PC-3 (cell line): ENCODE measurements at regions not wholly inside any gene's neighbourhood (a gene's known extent, or its start where the extent isn't known, plus 50 kb on each side); places are given as distances from the start of the nearest gene placed in this dataset.

Experiments
- ATAC-seq: fragments of 200-7000 bp; cut with Tn5 transposase; 2 replicates; pipeline ENCODE4 v1.9.1; 2020; ENCODE audit warnings: mild to moderate bottlenecking, moderate library complexity
- BruUV-seq: library from RNA; stranded (reverse); fragments of 400-500 nt; replicated peaks from 2 replicates; lab custom pipeline; 2021; lab: Mats Ljungman, UMichigan
- CTCF ChIA-PET: fragments of 300-600 bp; sonication (Branson Sonifier 250); formaldehyde crosslinking; loops from one replicate; lab custom pipeline; 2022; ENCODE audit warnings: antibody characterized with exemption; lab: Charles Lee
- POLR2A ChIA-PET: fragments of 300-600 bp; sonication (Branson Sonifier 250); formaldehyde crosslinking; loops from one replicate; lab custom pipeline; 2022; ENCODE audit warnings: antibody characterized with exemption; ENCODE audit not compliant: unreplicated experiment; lab: Charles Lee
- DNase-seq: peaks from one replicate; pipeline ENCODE4 v3.0.0-alpha.2; 2015
- H2AFZ ChIP-seq: fragments of 300-600 bp; sonication (generic); 2 replicates; pipeline ENCODE4 v1.6.0; 2016; ENCODE audit warnings: antibody characterized with exemption, low read length
- H3F3A ChIP-seq: fragments of 300-600 bp; sonication (generic); one replicate; pipeline ENCODE4 v1.6.0; 2017; ENCODE audit warnings: antibody characterized with exemption, low read length, control low read depth, mild to moderate bottlenecking; ENCODE audit not compliant: unreplicated experiment
- H3K27ac ChIP-seq: fragments of 300-600 bp; sonication (generic); 2 replicates; pipeline ENCODE4 v1.5.1; 2016; ENCODE audit warnings: mild to moderate bottlenecking, low read length
- H3K27me3 ChIP-seq: fragments of 300-600 bp; sonication (generic); 2 replicates; pipeline ENCODE4 v1.6.1; 2016; ENCODE audit warnings: low read length, mixed read lengths
- H3K36me3 ChIP-seq: fragments of 300-600 bp; sonication (generic); 2 replicates; pipeline ENCODE4 v1.6.1; 2016; ENCODE audit warnings: low read depth, mixed run types, low read length, mixed read lengths
- H3K4me1 ChIP-seq: fragments of 300-600 bp; sonication (generic); 2 replicates; pipeline ENCODE4 v1.5.1; 2016; ENCODE audit warnings: low read length; ENCODE audit not compliant: insufficient read depth
- H3K4me2 ChIP-seq: fragments of 300-600 bp; sonication (generic); 2 replicates; pipeline ENCODE4 v1.6.0; 2016; ENCODE audit warnings: low read length
- H3K4me3 ChIP-seq: fragments of 300-600 bp; sonication (generic); 2 replicates; pipeline ENCODE4 v1.5.1; 2016; ENCODE audit warnings: mild to moderate bottlenecking, low read length, mixed read lengths
- H3K79me2 ChIP-seq: fragments of 300-600 bp; sonication (generic); 2 replicates; pipeline ENCODE4 v1.6.1; 2017; ENCODE audit warnings: low read length, mixed read lengths
- H3K9ac ChIP-seq: fragments of 300-600 bp; sonication (generic); 2 replicates; pipeline ENCODE4 v1.6.0; 2016; ENCODE audit warnings: mild to moderate bottlenecking, low read length
- H3K9me2 ChIP-seq: fragments of 300-600 bp; sonication (generic); replicated peaks from 2 replicates; pipeline ENCODE4 v1.6.1; 2016; ENCODE audit warnings: mixed run types, low read length, mixed read lengths
- H3K9me3 ChIP-seq: fragments of 300-600 bp; sonication (generic); 2 replicates; pipeline ENCODE4 v1.6.1; 2016; ENCODE audit warnings: low read length, mixed read lengths
- H4K20me1 ChIP-seq: fragments of 300-600 bp; sonication (generic); 2 replicates; pipeline ENCODE4 v1.6.1; 2016; ENCODE audit warnings: low read length, mixed read lengths
- CTCF ChIP-seq: fragments of 300-600 bp; sonication (generic); conservative IDR thresholded peaks from 2 replicates; pipeline ENCODE4 v1.5.1; 2017; ENCODE audit warnings: antibody characterized with exemption, low read depth, mild to moderate bottlenecking, low read length
- EZH2 ChIP-seq: fragments of 300-600 bp; sonication (generic); IDR thresholded peaks from one replicate; pipeline ENCODE4 v1.6.1; 2017; ENCODE audit warnings: antibody characterized with exemption, mild to moderate bottlenecking, low read length; ENCODE audit not compliant: unreplicated experiment
- EZH2phosphoT487 ChIP-seq: fragments of 300-600 bp; sonication (generic); IDR thresholded peaks from 2 replicates; pipeline ENCODE4 v1.6.1; 2018; ENCODE audit warnings: mild to moderate bottlenecking, antibody characterized with exemption, low read length, borderline replicate concordance
- intact Hi-C: fragments of 100-400 bp; cut with micrococcal nuclease; formaldehyde crosslinking; loops from 2 replicates; pipeline ENCODE4 v1.9.0; 2023

- no peaks in the 10 kb centered on the region for H3K9me2 ChIP-seq
- H3K9me3 ChIP-seq: peaks cover 14% of the 10 kb centered on the region; the same call in 1 of the 2 replicates
- CTCF ChIA-PET: no interaction called here
- no peaks in the 10 kb centered on the region for H3K36me3 ChIP-seq
- H3K27ac ChIP-seq: no peak overlapping the region
- DNase-seq: no peak
- BruUV-seq: no TSS peak
- TF ChIP-seq EZH2 (no peak), EZH2phosphoT487 (no peak), CTCF (no peak)
- H3K27me3 ChIP-seq: no peaks in the 10 kb centered on the region
- no peaks in the 10 kb centered on the region for H3F3A ChIP-seq
- no peaks in the 10 kb centered on the region for H3K79me2 ChIP-seq
- intact Hi-C loops: no loop called here
- no peaks in the 10 kb centered on the region for H4K20me1 ChIP-seq
- no peak overlapping the region for H3K4me3 ChIP-seq
- no peak overlapping the region for H3K9ac ChIP-seq
- no peak overlapping the region for H2AFZ ChIP-seq
- no peak for ATAC-seq
- no peaks in the 10 kb centered on the region for H3K4me1 ChIP-seq
- no peak overlapping the region for H3K4me2 ChIP-seq
- POLR2A ChIA-PET: no interaction called here
Measured at GRCh38 chr3:104825116-104825515, 541.6 kb upstream of the ALCAM start.

GRCh38 chr3:104831071-104831470, 535.6 kb upstream of the ALCAM start:
- ATAC-seq (no peak), DNase-seq (no peak)
- H3K4me1 ChIP-seq: no peaks in the 10 kb centered on the region
- no peak overlapping the region for H2AFZ ChIP-seq
- H3K4me3 ChIP-seq: no peak overlapping the region
- H3F3A ChIP-seq: no peaks in the 10 kb centered on the region
- ChIA-PET POLR2A (no interaction called here), CTCF (no interaction called here)
- H3K9me3 ChIP-seq: no peaks in the 10 kb centered on the region
- H3K9me2 ChIP-seq: no peaks in the 10 kb centered on the region
- intact Hi-C loops: no loop called here
- no TSS peak for BruUV-seq
- no peak overlapping the region for H3K27ac ChIP-seq
- no peak for TF ChIP-seq EZH2
- no peaks in the 10 kb centered on the region for H3K36me3 ChIP-seq
- H3K4me2 ChIP-seq: no peak overlapping the region
- no peaks in the 10 kb centered on the region for H4K20me1 ChIP-seq
- H3K79me2 ChIP-seq: no peaks in the 10 kb centered on the region
- H3K27me3 ChIP-seq: no peaks in the 10 kb centered on the region
- no peak overlapping the region for H3K9ac ChIP-seq

- H3K27ac ChIP-seq: no peak overlapping the region
- no peak for TF ChIP-seq EZH2
- TF ChIP-seq EZH2phosphoT487: no peak
- TF ChIP-seq CTCF: no peak
- no peaks in the 10 kb centered on the region for H3K9me3 ChIP-seq
- H4K20me1 ChIP-seq: no peaks in the 10 kb centered on the region
- no TSS peak for BruUV-seq
- H3K27me3 ChIP-seq: no peaks in the 10 kb centered on the region
- H3F3A ChIP-seq: no peaks in the 10 kb centered on the region
- H3K4me3 ChIP-seq: no peak overlapping the region
- H3K9ac ChIP-seq: no peak overlapping the region
- no peak for ATAC-seq
- H2AFZ ChIP-seq: no peak overlapping the region
- H3K4me2 ChIP-seq: no peak overlapping the region
- H3K4me1 ChIP-seq: no peaks in the 10 kb centered on the region
- intact Hi-C loops: no loop called here
- ChIA-PET POLR2A (no interaction called here), CTCF (no interaction called here)
- H3K9me2 ChIP-seq: no peaks in the 10 kb centered on the region
- H3K79me2 ChIP-seq: no peaks in the 10 kb centered on the region
- no peaks in the 10 kb centered on the region for H3K36me3 ChIP-seq
- no peak for DNase-seq
Measured at GRCh38 chr3:104832530-104832929, 534.2 kb upstream of the ALCAM start.
